ENCODE measurements at regions not wholly inside any gene's neighbourhood (a gene's known extent, or its start where the extent isn't known, plus 50 kb on each side); places are given as distances from the start of the nearest gene placed in this dataset.

GRCh38 chr21:27036736-27037301, 69.9 kb upstream of the ADAMTS5 start:
- TF ChIP-seq CTCF (IDR thresholded peaks at IDR 0.05) (no peak), POLR2A (IDR thresholded peaks at IDR 0.05) (no peak)
